GM12878 (cell line): ENCODE measurements at regions not wholly inside any gene's neighbourhood (a gene's known extent, or its start where the extent isn't known, plus 50 kb on each side); places are given as distances from the start of the nearest gene placed in this dataset.

Experiments used
- ATAC-seq: fragments of 200-7000 bp; cut with Tn5 transposase; 3 replicates; pipeline ENCODE4 v1.9.1; 2020; ENCODE audit warnings: mild to moderate bottlenecking, moderate library complexity
- BruUV-seq: library from RNA; stranded (reverse); fragments of 400-500 nt; replicated peaks from 2 replicates; lab custom pipeline; 2021; lab: Mats Ljungman, UMichigan
- CTCF ChIA-PET: fragments of 300-600 bp; sonication (Branson Sonifier 250); formaldehyde crosslinking; extraction: SDS; loops from one replicate; lab custom pipeline; 2021; ENCODE audit warnings: inconsistent platforms; lab: Yijun Ruan, JAX
- POLR2A ChIA-PET: fragments of 350-600 bp; formaldehyde crosslinking; extraction: SDS; loops from one replicate; lab custom pipeline; 2021; ENCODE audit warnings: inconsistent platforms; lab: Charles Lee
- RAD21 ChIA-PET: fragments of 300-600 bp; sonication (Branson Sonifier 250); formaldehyde crosslinking; loops from one replicate; lab custom pipeline; 2023; ENCODE audit warnings: antibody characterized with exemption; ENCODE audit not compliant: unreplicated experiment; lab: Charles Lee
- SMC1A ChIA-PET: fragments of 300-600 bp; sonication (Branson Sonifier 250); formaldehyde crosslinking; loops from one replicate; lab custom pipeline; 2023; ENCODE audit not compliant: unreplicated experiment, uncharacterized antibody; lab: Charles Lee
- DNase-seq: peaks from one replicate; pipeline ENCODE4 v3.0.0-alpha.2; 2011; ENCODE audit warnings: low read depth, low spot score
- FAIRE-seq: peaks from 3 replicates; lab custom pipeline; 2011; peaks lifted over from hg19 to GRCh38; lab: Jason Lieb, UNC
- H2AFZ ChIP-seq: 2 replicates; pipeline ENCODE4 v1.6.0; 2011; ENCODE audit warnings: low read depth, low read length, control low read depth; ENCODE audit not compliant: control insufficient read depth
- H3K27ac ChIP-seq: 2 replicates; pipeline ENCODE4 v1.5.1; 2011; ENCODE audit warnings: control low read depth; ENCODE audit not compliant: control insufficient read depth, insufficient read depth
- H3K27me3 ChIP-seq, 2 experiments: replicated peaks in 1 of 2; 2 replicates each; pipeline versions ENCODE4 v1.6.0 to v1.6.1; 2011; ENCODE audit warnings: low read length in 1 of 2; ENCODE audit not compliant: control insufficient read depth in 2 of 2, insufficient read depth in 2 of 2
- H3K36me3 ChIP-seq, 2 experiments: 2 replicates each; pipeline ENCODE4 v1.5.1; 2011; ENCODE audit warnings: low read length in 1 of 2; ENCODE audit not compliant: control insufficient read depth in 2 of 2, insufficient read depth in 2 of 2
- H3K4me1 ChIP-seq: 2 replicates; pipeline ENCODE4 v1.6.1; 2011; ENCODE audit warnings: mild to moderate bottlenecking, low read length, moderate library complexity, mixed read lengths; ENCODE audit not compliant: control insufficient read depth, insufficient read depth
- H3K4me2 ChIP-seq: 2 replicates; pipeline ENCODE4 v1.6.0; 2011; ENCODE audit warnings: control low read depth; ENCODE audit not compliant: control insufficient read depth, insufficient read depth
- H3K4me3 ChIP-seq: fragments of 200-600 bp; sonication (generic); 2 replicates; pipeline ENCODE4 v1.5.1; 2016
- H3K79me2 ChIP-seq: 2 replicates; pipeline ENCODE4 v1.6.0; 2011; ENCODE audit warnings: low read length; ENCODE audit not compliant: control insufficient read depth, insufficient read depth
- H3K9ac ChIP-seq: 2 replicates; pipeline ENCODE4 v1.8.0; 2011; ENCODE audit warnings: low read length, control low read depth, mixed read lengths; ENCODE audit not compliant: control insufficient read depth, insufficient read depth
- H3K9me3 ChIP-seq: replicated peaks from 3 replicates; pipeline ENCODE4 v1.5.1; 2011; ENCODE audit warnings: mild to moderate bottlenecking, low read length; ENCODE audit not compliant: control insufficient read depth, insufficient read depth
- H4K20me1 ChIP-seq: 2 replicates; pipeline ENCODE4 v1.6.0; 2011; ENCODE audit not compliant: control insufficient read depth, insufficient read depth
- ATF2 ChIP-seq: IDR thresholded peaks from 2 replicates; pipeline ENCODE4 v1.6.1; 2012; ENCODE audit warnings: low read length, inconsistent platforms
- CHD2 ChIP-seq: IDR thresholded peaks from 2 replicates; pipeline ENCODE4 v1.6.1; 2011; ENCODE audit warnings: low read depth, low read length, improper control_type of control experiment, borderline replicate concordance
- EP300 ChIP-seq, 2 experiments: fragments of 150-350 bp in 1 of 2; IDR thresholded peaks; 2 replicates each; pipeline ENCODE4 v1.6.1; 2011 to 2012; ENCODE audit warnings: low read depth in 2 of 2, low read length in 2 of 2, borderline replicate concordance in 1 of 2, improper control_type of control experiment in 1 of 2, inconsistent platforms in 1 of 2; ENCODE audit not compliant: control insufficient read depth in 1 of 2
- HDAC6 ChIP-seq: fragments of 200-600 bp; sonication (generic); IDR thresholded peaks from one replicate; pipeline ENCODE4 v1.8.0; 2017; ENCODE audit warnings: antibody characterized with exemption; ENCODE audit not compliant: unreplicated experiment
- IRF3 ChIP-seq: fragments of 450-650 bp; IDR thresholded peaks from 2 replicates; pipeline ENCODE4 v1.6.1; 2014; ENCODE audit warnings: mild to moderate bottlenecking
- MTA3 ChIP-seq: IDR thresholded peaks from 2 replicates; pipeline ENCODE4 v1.6.1; 2012; ENCODE audit warnings: low read length, inconsistent platforms, borderline replicate concordance
- POLR2AphosphoS5 ChIP-seq: IDR thresholded peaks from 2 replicates; pipeline ENCODE4 v1.6.1; 2011; ENCODE audit warnings: mild to moderate bottlenecking, low read length, inconsistent platforms
- RFX5 ChIP-seq: IDR thresholded peaks from 2 replicates; pipeline ENCODE4 v1.6.1; 2011; ENCODE audit warnings: low read depth, low read length, improper control_type of control experiment
- SIX5 ChIP-seq: IDR thresholded peaks from 2 replicates; pipeline ENCODE4 v1.6.1; 2011; ENCODE audit warnings: mild to moderate bottlenecking, low read depth, low read length, moderate library complexity; ENCODE audit not compliant: severe bottlenecking
- TCF3 ChIP-seq: IDR thresholded peaks from 2 replicates; pipeline ENCODE4 v1.6.1; 2012; ENCODE audit warnings: low read depth, mild to moderate bottlenecking, low read length, borderline replicate concordance; ENCODE audit not compliant: insufficient read depth
- WGBS: methylation state at CpG from one replicate; pipeline ENCODE4 v1.1.6; 2016; ENCODE audit warnings: low lambda C conversion rate; ENCODE audit not compliant: insufficient replicate concordance, insufficient coverage; ENCODE audit errors: missing lambda C conversion rate; 5-methylcytosine and 5-hydroxymethylcytosine counted together
- in situ Hi-C: fragments of 300-500 bp; cut with MboI; formaldehyde crosslinking; loops from 9 replicates; pipeline ENCODE4 v1.14.3; 2018; ENCODE audit warnings: mixed read lengths
- intact Hi-C: fragments of 100-400 bp; cut with micrococcal nuclease; formaldehyde crosslinking; loops from one replicate; pipeline ENCODE4 v1.14.2; 2022; ENCODE audit not compliant: unreplicated experiment

GRCh38 chr7:53101026-53101425 is 65.6 kb downstream of the POM121L12 start:
- Histone ChIP-seq H3K27me3 (no peaks in the 10 kb centered on the region), H3K9me3 (no peaks in the 10 kb centered on the region), H4K20me1 (no peaks in the 10 kb centered on the region), H3K4me3 (no peak overlapping the region), H3K4me1 (no peaks in the 10 kb centered on the region), H3K27ac (no peak overlapping the region), H3K36me3 (no peaks in the 10 kb centered on the region), H3K9ac (no peak overlapping the region), H3K79me2 (no peaks in the 10 kb centered on the region), H2AFZ (no peak overlapping the region), H3K4me2 (no peak overlapping the region)
- FAIRE-seq (no peak), ATAC-seq (no peak), DNase-seq (no peak)
- 27% methylated on average over 7 of the region's 7 CpGs for WGBS
- BruUV-seq = no TSS peak
- TF ChIP-seq CHD2 (no peak), MTA3 (no peak), HDAC6 (no peak), TCF3 (no peak), ATF2 (no peak)
- ChIA-PET CTCF (interaction anchor here (0.6 kb wide), 1 partner anchor 12 kb away, joined by 3 read pairs; no protein-coding TSS in a partner anchor), SMC1A (interaction anchor here (0.5 kb wide), 1 partner anchor 880 kb away, joined by 3 read pairs; no protein-coding TSS in a partner anchor), POLR2A (no interaction called here), RAD21 (no interaction called here)
- in situ Hi-C loops (no loop called here), intact Hi-C loops (no loop called here)

- CTCF ChIA-PET = interaction anchor here (0.5 kb wide), 1 partner anchor 1746 kb away, joined by 3 read pairs; no protein-coding TSS in a partner anchor
- ATAC-seq = no peak
- Histone ChIP-seq H3K79me2 (no peaks in the 10 kb centered on the region), H3K27ac (no peak overlapping the region), H4K20me1 (no peaks in the 10 kb centered on the region), H3K9ac (no peak overlapping the region), H3K4me3 (no peak overlapping the region), H3K4me1 (no peaks in the 10 kb centered on the region), H3K9me3 (no peaks in the 10 kb centered on the region), H2AFZ (no peak overlapping the region), H3K36me3 (no peaks in the 10 kb centered on the region), H3K4me2 (no peak overlapping the region), H3K27me3 (no peaks in the 10 kb centered on the region)
- in situ Hi-C loops (no loop called here), intact Hi-C loops (no loop called here)
- WGBS = 2% methylated on average over 4 of the region's 4 CpGs
- no peak for DNase-seq
- RAD21 ChIA-PET = no interaction called here
- SMC1A ChIA-PET = no interaction called here
- TF ChIP-seq EP300 (IDR thresholded peaks at IDR 0.05; ENCODE audit: borderline replicate concordance in 1 of 2, control insufficient read depth in 1 of 2, low read depth in 2 of 2, low read length in 2 of 2) = no peak
- TF ChIP-seq POLR2AphosphoS5 = no peak
- no peak for TF ChIP-seq IRF3
- TF ChIP-seq SIX5 = no peak
- no peak for TF ChIP-seq RFX5
- POLR2A ChIA-PET = no interaction called here
- no peak for FAIRE-seq
- BruUV-seq = no TSS peak
Observed at GRCh38 chr7:53110425-53110824, 75.0 kb downstream of the POM121L12 start.
